ENCODE measurements at regions not wholly inside any gene's neighbourhood (a gene's known extent, or its start where the extent isn't known, plus 50 kb on each side); places are given as distances from the start of the nearest gene placed in this dataset.
"Not testable (repeated sequence)": the region's sequence is repeated elsewhere in the genome, so short reads cannot be mapped to it uniquely, and the experiment has no call there.

- H3K4me3 ChIP-seq (ENCODE audit: low read depth, low read length); in situ Hi-C loops (cut with HindIII; ENCODE audit: low sequenced_read_pairs); DNase-seq (ENCODE audit: low read depth, low spot score): not testable (repeated sequence)
Observed at GRCh38 chr20:47977017-47977788, 191.9 kb upstream of the SULF2 start.

- in situ Hi-C loops (cut with HindIII; ENCODE audit: low sequenced_read_pairs), result no loop called here
- TF ChIP-seq CTCF (IDR thresholded peaks at IDR 0.05; ENCODE audit: low read depth, low read length), result no peak
- H3K4me3 ChIP-seq (ENCODE audit: low read depth, low read length), result no peak overlapping the region
- DNase-seq (ENCODE audit: low read depth, low spot score), result no peak
Observed at GRCh38 chr20:47974234-47974878, 189.1 kb upstream of the SULF2 start.

GRCh38 chr20:47973519-47974233 is 188.4 kb upstream of the SULF2 start:
- H3K4me3 ChIP-seq (ENCODE audit: low read depth, low read length), result no peak overlapping the region
- no peak for TF ChIP-seq CTCF (IDR thresholded peaks at IDR 0.05; ENCODE audit: low read depth, low read length)
- in situ Hi-C loops (cut with HindIII; ENCODE audit: low sequenced_read_pairs), result no loop called here
- DNase-seq (ENCODE audit: low read depth, low spot score), result no peak

DNA sequence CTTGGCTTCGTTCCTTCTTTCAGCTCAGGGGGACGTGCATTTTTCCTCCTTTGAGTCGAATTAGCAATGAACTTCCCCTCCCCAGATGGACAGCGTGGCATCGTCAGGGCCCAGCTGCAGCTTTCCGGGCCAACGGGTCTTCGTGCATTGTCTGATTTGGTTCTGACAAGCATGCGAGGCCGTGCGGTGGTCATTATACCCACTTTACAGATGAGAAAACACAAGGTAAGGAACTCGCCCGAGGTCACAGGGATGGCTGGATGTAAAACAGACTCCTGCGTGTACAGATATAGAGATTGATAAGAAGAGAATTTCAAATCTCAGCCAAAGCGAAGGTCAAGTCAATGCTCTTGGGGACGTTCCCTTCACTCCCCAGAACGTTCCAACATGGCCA is 187.6 kb upstream of the SULF2 start:
- no peak overlapping the region for H3K4me3 ChIP-seq (ENCODE audit: low read depth, low read length)
- DNase-seq (ENCODE audit: low read depth, low spot score), result no peak
- TF ChIP-seq CTCF (IDR thresholded peaks at IDR 0.05; ENCODE audit: low read depth, low read length), result no peak
- in situ Hi-C loops (cut with HindIII; ENCODE audit: low sequenced_read_pairs), result no loop called here

DNA sequence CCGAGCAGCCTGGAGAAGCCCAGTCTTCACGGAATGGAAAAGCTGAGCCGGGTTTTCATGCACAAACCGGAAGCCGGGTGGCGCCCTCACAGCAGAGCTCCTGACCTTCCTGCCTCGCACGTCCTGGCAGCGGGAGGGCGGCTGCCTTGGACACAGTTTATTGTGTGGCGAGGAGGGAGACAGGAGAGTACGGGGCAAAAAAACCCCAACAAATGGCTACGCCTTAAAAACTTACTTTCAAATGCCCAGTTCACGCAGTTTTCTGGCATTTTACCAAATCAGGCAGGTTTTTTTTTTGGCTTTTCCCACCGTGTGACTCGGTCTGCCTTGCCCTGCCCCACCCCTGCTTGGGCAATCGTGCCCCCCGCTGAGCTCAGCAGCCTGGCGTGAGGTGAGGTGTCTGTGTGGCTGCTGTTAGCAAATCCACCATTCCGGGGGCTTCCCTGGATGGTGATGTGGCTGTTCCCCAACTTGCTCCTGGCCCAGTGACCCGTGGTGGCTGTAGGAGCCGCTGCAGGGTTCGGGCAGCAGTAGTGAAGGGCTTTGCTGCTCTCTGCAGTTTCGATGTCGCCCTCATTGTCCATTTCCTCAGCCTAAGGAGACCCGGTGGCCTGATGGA is 187.1 kb upstream of the SULF2 start:
- DNase-seq (ENCODE audit: low read depth, low spot score), result peak; percentile 10
- H3K4me3 ChIP-seq (ENCODE audit: low read depth, low read length); in situ Hi-C loops (cut with HindIII; ENCODE audit: low sequenced_read_pairs): not testable (repeated sequence)
- peak; percentile 9 for TF ChIP-seq CTCF (IDR thresholded peaks at IDR 0.05; ENCODE audit: low read depth, low read length)

GRCh38 chr20:47971058-47971791 is 185.9 kb upstream of the SULF2 start:
- in situ Hi-C loops (cut with HindIII; ENCODE audit: low sequenced_read_pairs), result no loop called here
- no peak for DNase-seq (ENCODE audit: low read depth, low spot score)
- no peak for TF ChIP-seq CTCF (IDR thresholded peaks at IDR 0.05; ENCODE audit: low read depth, low read length)
- no peak overlapping the region for H3K4me3 ChIP-seq (ENCODE audit: low read depth, low read length)
